OCI-LY7 (cell line): ENCODE measurements at regions not wholly inside any gene's neighbourhood (a gene's known extent, or its start where the extent isn't known, plus 50 kb on each side); places are given as distances from the start of the nearest gene placed in this dataset.
"Not testable (repeated sequence)": the region's sequence is repeated elsewhere in the genome, so short reads cannot be mapped to it uniquely, and the experiment has no call there.

Experiments used
- BruUV-seq: library from RNA; stranded (reverse); fragments of 400-500 nt; replicated peaks from 2 replicates; lab custom pipeline; 2021; lab: Mats Ljungman, UMichigan
- CTCF ChIA-PET: fragments of 300-600 bp; sonication (Branson Sonifier 250); formaldehyde crosslinking; loops from one replicate; lab custom pipeline; 2022; ENCODE audit warnings: antibody characterized with exemption; ENCODE audit not compliant: unreplicated experiment; lab: Charles Lee
- POLR2A ChIA-PET: fragments of 300-600 bp; sonication (Branson Sonifier 250); formaldehyde crosslinking; loops from one replicate; lab custom pipeline; 2022; ENCODE audit warnings: antibody characterized with exemption; lab: Charles Lee
- DNase-seq: peaks from one replicate; pipeline ENCODE4 v3.0.0-alpha.2; 2015; ENCODE audit warnings: low spot score
- H2AFZ ChIP-seq: fragments of 200-600 bp; sonication (generic), shearing (Covaris generic); 2 replicates; pipeline ENCODE4 v1.6.1; 2014; ENCODE audit warnings: mild to moderate bottlenecking, antibody characterized with exemption, low read length, moderate library complexity
- H3K27ac ChIP-seq: fragments of 200-600 bp; sonication (generic); 2 replicates; pipeline ENCODE4 v1.5.1; 2014; ENCODE audit warnings: mixed run types, low read depth, mild to moderate bottlenecking, moderate library complexity, low read length, inconsistent platforms; ENCODE audit not compliant: poor library complexity, severe bottlenecking
- H3K36me3 ChIP-seq: fragments of 200-600 bp; sonication (generic); 2 replicates; pipeline ENCODE4 v1.6.1; 2014; ENCODE audit warnings: mild to moderate bottlenecking, antibody characterized with exemption, low read length, moderate library complexity, mixed read lengths; ENCODE audit not compliant: insufficient read depth
- H3K4me1 ChIP-seq: fragments of 200-600 bp; sonication (generic); 2 replicates; pipeline ENCODE4 v1.5.1; 2014; ENCODE audit warnings: mild to moderate bottlenecking, low read length; ENCODE audit not compliant: insufficient read depth, poor library complexity, severe bottlenecking
- H3K4me2 ChIP-seq: fragments of 200-600 bp; sonication (generic); 2 replicates; pipeline ENCODE4 v1.6.1; 2014; ENCODE audit warnings: mild to moderate bottlenecking, low read length
- H3K4me3 ChIP-seq: fragments of 200-600 bp; sonication (generic); 2 replicates; pipeline ENCODE4 v1.5.1; 2014; ENCODE audit warnings: mild to moderate bottlenecking, low read depth, low read length; ENCODE audit not compliant: poor library complexity, severe bottlenecking
- H3K79me2 ChIP-seq: fragments of 200-600 bp; sonication (generic); 2 replicates; pipeline ENCODE4 v1.6.1; 2016; ENCODE audit warnings: low read depth, mild to moderate bottlenecking, low read length, moderate library complexity, mixed read lengths; ENCODE audit not compliant: insufficient read depth
- H3K9me2 ChIP-seq: fragments of 200-600 bp; sonication (generic); 2 replicates; pipeline ENCODE4 v1.6.1; 2016; ENCODE audit warnings: mild to moderate bottlenecking, low read length, mixed read lengths; ENCODE audit not compliant: insufficient read depth
- H3K9me3 ChIP-seq: fragments of 200-600 bp; sonication (generic); 2 replicates; pipeline ENCODE4 v1.6.1; 2014; ENCODE audit warnings: mild to moderate bottlenecking, mixed run types, low read length, mixed read lengths
- H4K20me1 ChIP-seq: fragments of 200-600 bp; sonication (generic); 2 replicates; pipeline ENCODE4 v1.6.1; 2014; ENCODE audit warnings: mild to moderate bottlenecking, antibody characterized with exemption, low read length, moderate library complexity, mixed read lengths; ENCODE audit not compliant: insufficient read depth
- CTCF ChIP-seq: fragments of 200-600 bp; sonication (generic); conservative IDR thresholded peaks from 2 replicates; pipeline ENCODE4 v1.5.1; 2014; ENCODE audit warnings: mild to moderate bottlenecking, antibody characterized with exemption, low read length, moderate library complexity, mixed read lengths
- EZH2phosphoT487 ChIP-seq: fragments of 200-600 bp; sonication (generic); IDR thresholded peaks from 2 replicates; pipeline ENCODE4 v1.6.1; 2018; ENCODE audit warnings: low read depth, borderline replicate concordance, mild to moderate bottlenecking, mixed run types, antibody characterized with exemption, low read length, moderate library complexity, mixed read lengths
- intact Hi-C: fragments of 100-400 bp; cut with micrococcal nuclease; formaldehyde crosslinking; loops from one replicate; pipeline ENCODE4 v1.10.0; 2022; ENCODE audit not compliant: unreplicated experiment

DNA sequence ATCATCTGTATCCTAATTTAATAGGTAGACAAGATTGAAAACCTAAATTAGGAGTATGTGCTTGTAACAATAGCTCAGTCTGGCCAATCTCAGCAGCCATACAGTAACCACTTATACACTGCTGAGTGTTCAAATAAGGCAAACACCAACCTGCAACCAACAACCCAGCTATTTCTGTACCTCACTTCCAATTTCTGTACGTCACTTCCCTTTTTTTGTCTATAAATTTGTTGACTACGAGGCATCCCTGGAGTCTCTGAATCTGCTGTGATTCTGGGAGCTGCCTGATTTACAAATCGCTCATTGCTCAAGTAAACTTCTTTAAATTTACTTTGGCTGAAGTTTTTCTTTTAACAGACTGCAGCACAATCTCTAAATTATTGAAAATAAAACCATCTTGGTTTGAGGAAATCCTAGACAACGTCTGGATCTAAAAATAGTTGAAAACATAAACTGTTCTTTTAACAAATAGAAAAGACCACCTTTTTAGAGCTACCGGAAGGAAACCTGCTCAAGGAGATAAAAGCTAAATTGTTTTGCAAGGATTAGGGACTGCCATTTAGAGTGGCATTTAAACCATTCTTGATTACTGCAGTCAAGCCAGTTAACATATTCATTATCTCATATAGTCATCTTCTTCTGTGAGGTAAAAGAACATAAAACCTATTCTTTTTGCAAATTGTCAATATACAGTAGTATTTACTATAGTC lies 778.1 kb downstream of the SH3BGRL start:
- Histone ChIP-seq H3K9me3 (no peaks in the 10 kb centered on the region), H3K27ac (no peak overlapping the region), H4K20me1 (no peaks in the 10 kb centered on the region), H3K9me2 (no peaks in the 10 kb centered on the region), H3K36me3 (no peaks in the 10 kb centered on the region), H2AFZ (no peak overlapping the region), H3K4me1 (no peaks in the 10 kb centered on the region), H3K79me2 (no peaks in the 10 kb centered on the region), H3K4me2 (no peak overlapping the region), H3K4me3 (no peak overlapping the region)
- DNase-seq = no peak
- no TSS peak for BruUV-seq
- TF ChIP-seq CTCF (no peak), EZH2phosphoT487 (no peak)
- ChIA-PET POLR2A (interaction anchor here (0.6 kb wide), 1 partner anchor 810 kb away, joined by 3 read pairs; no protein-coding TSS in a partner anchor), CTCF (no interaction called here)
- intact Hi-C loops = no loop called here

GRCh38 chrX:81987217-81987616 lies 785.3 kb downstream of the SH3BGRL start:
- H3K4me3 ChIP-seq, BruUV-seq, H4K20me1 ChIP-seq, H3K36me3 ChIP-seq, H3K4me2 ChIP-seq, intact Hi-C loops, H3K4me1 ChIP-seq, CTCF ChIA-PET, H3K9me2 ChIP-seq, H2AFZ ChIP-seq, DNase-seq, H3K79me2 ChIP-seq, H3K9me3 ChIP-seq, H3K27ac ChIP-seq, POLR2A ChIA-PET: not testable (repeated sequence)

DNA sequence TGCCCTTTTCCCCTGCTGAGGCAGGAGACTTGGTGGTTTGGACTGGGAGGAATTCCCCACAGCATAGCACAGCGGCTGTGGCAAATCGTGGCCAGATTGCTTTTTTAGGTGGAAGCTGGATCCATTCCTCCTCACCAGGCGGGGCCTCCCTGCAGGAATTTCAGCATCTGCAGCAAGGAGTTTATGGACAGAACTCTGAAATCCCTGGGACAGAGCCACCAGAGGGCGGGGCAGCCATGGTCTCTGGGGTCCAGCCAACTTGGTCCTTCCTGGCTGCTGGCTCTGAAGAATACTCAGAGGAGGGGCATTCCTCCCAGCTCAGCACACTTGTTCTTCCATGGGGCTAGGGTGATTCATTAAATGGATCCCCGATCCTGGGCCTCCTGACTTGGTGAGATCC lies 794.3 kb downstream of the SH3BGRL start:
- no peaks in the 10 kb centered on the region for H4K20me1 ChIP-seq
- no TSS peak for BruUV-seq
- no peak for DNase-seq
- no peak overlapping the region for H2AFZ ChIP-seq
- ChIA-PET CTCF (no interaction called here), POLR2A (no interaction called here)
- H3K4me2 ChIP-seq = no peak overlapping the region
- TF ChIP-seq EZH2phosphoT487 (no peak), CTCF (no peak)
- no peak overlapping the region for H3K27ac ChIP-seq
- intact Hi-C loops = no loop called here
- no peaks in the 10 kb centered on the region for H3K9me2 ChIP-seq
- H3K4me3 ChIP-seq = no peak overlapping the region
- no peaks in the 10 kb centered on the region for H3K4me1 ChIP-seq
- no peaks in the 10 kb centered on the region for H3K36me3 ChIP-seq
- H3K79me2 ChIP-seq = no peaks in the 10 kb centered on the region
- no peaks in the 10 kb centered on the region for H3K9me3 ChIP-seq
